ENCODE measurements at regions not wholly inside any gene's neighbourhood (a gene's known extent, or its start where the extent isn't known, plus 50 kb on each side); places are given as distances from the start of the nearest gene placed in this dataset.

- Mint-ChIP-seq H3K36me3 (ENCODE audit: low read depth) (no peaks in the 10 kb centered on the region), H3K4me1 (ENCODE audit: low read depth) (no peaks in the 10 kb centered on the region), H3K9me3 (ENCODE audit: insufficient read depth) (no peaks in the 10 kb centered on the region), H3K4me3 (no peak overlapping the region), H3K27me3 (ENCODE audit: low read depth) (peaks cover 14% of the 10 kb centered on the region), H3K27ac (no peak overlapping the region)
- ChIA-PET POLR2A (no interaction called here), CTCF (no interaction called here)
- ATAC-seq (no peak), DNase-seq (no peak)
Observed at GRCh38 chr6:99099243-99099642, 151.5 kb upstream of the FBXL4 start.

- Mint-ChIP-seq H3K4me3 (no peak overlapping the region), H3K27me3 (ENCODE audit: low read depth) (peaks cover 33% of the 10 kb centered on the region), H3K9me3 (ENCODE audit: insufficient read depth) (no peaks in the 10 kb centered on the region), H3K27ac (no peak overlapping the region), H3K36me3 (ENCODE audit: low read depth) (no peaks in the 10 kb centered on the region), H3K4me1 (ENCODE audit: low read depth) (peaks cover 2% of the 10 kb centered on the region)
- CTCF ChIA-PET = no interaction called here
- ATAC-seq = no peak
- DNase-seq = no peak
- POLR2A ChIA-PET = no interaction called here
Observed at GRCh38 chr6:99096170-99096569, 148.4 kb upstream of the FBXL4 start.

- DNase-seq (no peak), ATAC-seq (no peak)
- Mint-ChIP-seq H3K27me3 (ENCODE audit: low read depth) (peaks cover 33% of the 10 kb centered on the region), H3K4me3 (no peak overlapping the region), H3K27ac (no peak overlapping the region), H3K9me3 (ENCODE audit: insufficient read depth) (no peaks in the 10 kb centered on the region), H3K4me1 (ENCODE audit: low read depth) (peaks cover 2% of the 10 kb centered on the region), H3K36me3 (ENCODE audit: low read depth) (no peaks in the 10 kb centered on the region)
- POLR2A ChIA-PET = no interaction called here
- CTCF ChIA-PET = no interaction called here
Observed at GRCh38 chr6:99093456-99094190, 145.9 kb upstream of the FBXL4 start.

- Mint-ChIP-seq H3K4me1 (ENCODE audit: low read depth) (peaks cover 2% of the 10 kb centered on the region), H3K36me3 (ENCODE audit: low read depth) (no peaks in the 10 kb centered on the region), H3K27ac (no peak overlapping the region), H3K9me3 (ENCODE audit: insufficient read depth) (no peaks in the 10 kb centered on the region), H3K27me3 (ENCODE audit: low read depth) (peaks cover 33% of the 10 kb centered on the region), H3K4me3 (no peak overlapping the region)
- POLR2A ChIA-PET = no interaction called here
- CTCF ChIA-PET = no interaction called here
- ATAC-seq = no peak
- DNase-seq = no peak
Observed at GRCh38 chr6:99092461-99092860, 144.7 kb upstream of the FBXL4 start.

- CTCF ChIA-PET = no interaction called here
- Mint-ChIP-seq H3K27ac (no peak overlapping the region), H3K4me1 (ENCODE audit: low read depth) (peaks cover 2% of the 10 kb centered on the region), H3K36me3 (ENCODE audit: low read depth) (no peaks in the 10 kb centered on the region), H3K27me3 (ENCODE audit: low read depth) (peaks cover 33% of the 10 kb centered on the region), H3K9me3 (ENCODE audit: insufficient read depth) (no peaks in the 10 kb centered on the region), H3K4me3 (no peak overlapping the region)
- ATAC-seq = no peak
- no peak for DNase-seq
- POLR2A ChIA-PET = no interaction called here
Observed at GRCh38 chr6:99091985-99092384, 144.2 kb upstream of the FBXL4 start.

- ChIA-PET POLR2A (no interaction called here), CTCF (no interaction called here)
- no peaks in the 10 kb centered on the region for H3K36me3 Mint-ChIP-seq (ENCODE audit: low read depth)
- no peaks in the 10 kb centered on the region for H3K9me3 Mint-ChIP-seq (ENCODE audit: insufficient read depth)
- no peaks in the 10 kb centered on the region for H3K4me1 Mint-ChIP-seq (ENCODE audit: low read depth)
- peaks cover 4% of the 10 kb centered on the region for H3K27me3 Mint-ChIP-seq (ENCODE audit: low read depth)
- H3K4me3 Mint-ChIP-seq = no peak overlapping the region
- ATAC-seq (no peak), DNase-seq (no peak)
- no peak overlapping the region for H3K27ac Mint-ChIP-seq
Observed at GRCh38 chr6:99080191-99080590, 132.4 kb upstream of the FBXL4 start.

- Mint-ChIP-seq H3K36me3 (ENCODE audit: low read depth) (no peaks in the 10 kb centered on the region), H3K27ac (no peak overlapping the region), H3K4me1 (ENCODE audit: low read depth) (no peaks in the 10 kb centered on the region), H3K27me3 (ENCODE audit: low read depth) (peaks cover 4% of the 10 kb centered on the region), H3K9me3 (ENCODE audit: insufficient read depth) (no peaks in the 10 kb centered on the region), H3K4me3 (no peak overlapping the region)
- ATAC-seq (no peak), DNase-seq (no peak)
- CTCF ChIA-PET = no interaction called here
- POLR2A ChIA-PET = no interaction called here
Observed at GRCh38 chr6:99079058-99079457, 131.3 kb upstream of the FBXL4 start.

- Mint-ChIP-seq H3K27me3 (ENCODE audit: low read depth) (no peaks in the 10 kb centered on the region), H3K9me3 (ENCODE audit: insufficient read depth) (no peaks in the 10 kb centered on the region), H3K4me1 (ENCODE audit: low read depth) (no peaks in the 10 kb centered on the region), H3K27ac (no peak overlapping the region), H3K36me3 (ENCODE audit: low read depth) (no peaks in the 10 kb centered on the region), H3K4me3 (no peak overlapping the region)
- CTCF ChIA-PET = no interaction called here
- DNase-seq = no peak
- POLR2A ChIA-PET = no interaction called here
- ATAC-seq = no peak
Observed at GRCh38 chr6:99073223-99073622, 125.5 kb upstream of the FBXL4 start.

GRCh38 chr6:99066044-99066443 is 118.3 kb upstream of the FBXL4 start:
- ChIA-PET POLR2A (no interaction called here), CTCF (no interaction called here)
- no peaks in the 10 kb centered on the region for H3K36me3 Mint-ChIP-seq (ENCODE audit: low read depth)

GRCh38 chr6:99064834-99065233 is 117.1 kb upstream of the FBXL4 start:
- no peak for ATAC-seq
- CTCF ChIA-PET = no interaction called here
- H3K36me3 Mint-ChIP-seq (ENCODE audit: low read depth) = no peaks in the 10 kb centered on the region

More at GRCh38 chr6:99066044-99066443, 118.3 kb upstream of the FBXL4 start:
- H3K4me3 Mint-ChIP-seq = no peak overlapping the region
- DNase-seq (no peak), ATAC-seq (no peak)
- no peak overlapping the region for H3K27ac Mint-ChIP-seq
- H3K27me3 Mint-ChIP-seq (ENCODE audit: low read depth) = peaks cover 10% of the 10 kb centered on the region
- H3K4me1 Mint-ChIP-seq (ENCODE audit: low read depth) = no peaks in the 10 kb centered on the region
- H3K9me3 Mint-ChIP-seq (ENCODE audit: insufficient read depth) = no peaks in the 10 kb centered on the region

GRCh38 chr6:99036672-99037071 is 88.9 kb upstream of the FBXL4 start:
- H3K36me3 Mint-ChIP-seq (ENCODE audit: low read depth) = no peaks in the 10 kb centered on the region
- H3K27me3 Mint-ChIP-seq (ENCODE audit: low read depth) = peaks cover 8% of the 10 kb centered on the region
- ATAC-seq = no peak
- H3K4me3 Mint-ChIP-seq = no peak overlapping the region
- no peaks in the 10 kb centered on the region for H3K9me3 Mint-ChIP-seq (ENCODE audit: insufficient read depth)
- no peak for DNase-seq
- POLR2A ChIA-PET = no interaction called here
- CTCF ChIA-PET = no interaction called here
- H3K27ac Mint-ChIP-seq = no peak overlapping the region
- H3K4me1 Mint-ChIP-seq (ENCODE audit: low read depth) = no peaks in the 10 kb centered on the region

More at GRCh38 chr6:99064834-99065233, 117.1 kb upstream of the FBXL4 start:
- no peaks in the 10 kb centered on the region for H3K9me3 Mint-ChIP-seq (ENCODE audit: insufficient read depth)
- H3K4me1 Mint-ChIP-seq (ENCODE audit: low read depth) = no peaks in the 10 kb centered on the region
- no peak for DNase-seq
- H3K27me3 Mint-ChIP-seq (ENCODE audit: low read depth) = peaks cover 12% of the 10 kb centered on the region
- POLR2A ChIA-PET = no interaction called here
- H3K27ac Mint-ChIP-seq = no peak overlapping the region
- H3K4me3 Mint-ChIP-seq = no peak overlapping the region

- ATAC-seq (no peak), DNase-seq (no peak)
- no peaks in the 10 kb centered on the region for H3K27me3 Mint-ChIP-seq (ENCODE audit: low read depth)
- no peak overlapping the region for H3K27ac Mint-ChIP-seq
- no peak overlapping the region for H3K4me3 Mint-ChIP-seq
- ChIA-PET POLR2A (no interaction called here), CTCF (no interaction called here)
- no peaks in the 10 kb centered on the region for H3K36me3 Mint-ChIP-seq (ENCODE audit: low read depth)
- H3K9me3 Mint-ChIP-seq (ENCODE audit: insufficient read depth) = no peaks in the 10 kb centered on the region
- no peaks in the 10 kb centered on the region for H3K4me1 Mint-ChIP-seq (ENCODE audit: low read depth)
Observed at GRCh38 chr6:99032396-99032795, 84.7 kb upstream of the FBXL4 start.

GRCh38 chr6:99031957-99032356 is 84.2 kb upstream of the FBXL4 start:
- no peaks in the 10 kb centered on the region for H3K4me1 Mint-ChIP-seq (ENCODE audit: low read depth)
- no peaks in the 10 kb centered on the region for H3K27me3 Mint-ChIP-seq (ENCODE audit: low read depth)
- H3K36me3 Mint-ChIP-seq (ENCODE audit: low read depth) = no peaks in the 10 kb centered on the region
- ATAC-seq = no peak
- CTCF ChIA-PET = no interaction called here
- POLR2A ChIA-PET = no interaction called here
- H3K27ac Mint-ChIP-seq = no peak overlapping the region
- no peaks in the 10 kb centered on the region for H3K9me3 Mint-ChIP-seq (ENCODE audit: insufficient read depth)
- no peak overlapping the region for H3K4me3 Mint-ChIP-seq
- no peak for DNase-seq

Data from activated CD8-positive, alpha-beta T cell treated with anti-CD3 and anti-CD28 coated beads, Interleukin-2, amount 10 ng/mL, durations not matched to agents 7 days and 5 days (primary cell).